ENCODE measurements at regions not wholly inside any gene's neighbourhood (a gene's known extent, or its start where the extent isn't known, plus 50 kb on each side); places are given as distances from the start of the nearest gene placed in this dataset.

DNA sequence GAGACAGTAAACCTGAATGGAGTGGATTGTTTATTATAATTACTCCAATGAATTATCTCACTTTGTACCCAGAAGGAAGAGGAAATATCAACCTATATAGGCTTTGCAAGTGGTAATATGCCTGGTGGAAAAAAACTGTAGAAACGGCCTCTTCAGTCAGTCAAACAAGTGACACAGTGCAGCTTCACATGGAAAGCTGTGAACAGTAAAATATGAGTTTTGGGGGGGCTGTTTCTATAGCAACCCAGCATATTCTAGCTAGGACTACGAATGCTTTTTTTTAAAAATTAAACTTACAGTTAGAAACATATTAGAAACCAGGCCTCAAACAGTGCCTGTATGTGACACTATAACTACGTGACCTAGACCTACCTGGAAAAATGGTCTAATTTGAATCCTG is 150.1 kb downstream of the PPP1R2C start:
- Histone ChIP-seq H3K36me3 (ENCODE audit: insufficient read depth, low read length) (no peaks in the 10 kb centered on the region), H3K27me3 (ENCODE audit: insufficient read depth, low read length) (no peaks in the 10 kb centered on the region), H3K79me2 (ENCODE audit: control insufficient read depth, insufficient read depth, low read length, unreplicated experiment) (no peaks in the 10 kb centered on the region), H3K4me3 (ENCODE audit: low read depth, low read length) (no peak overlapping the region), H3K4me1 (ENCODE audit: control insufficient read depth, insufficient read depth, low read length, unreplicated experiment) (no peaks in the 10 kb centered on the region), H3K27ac (ENCODE audit: low read depth, low read length) (no peak overlapping the region), H2AFZ (ENCODE audit: low read length, unreplicated experiment) (no peak overlapping the region)

DNA sequence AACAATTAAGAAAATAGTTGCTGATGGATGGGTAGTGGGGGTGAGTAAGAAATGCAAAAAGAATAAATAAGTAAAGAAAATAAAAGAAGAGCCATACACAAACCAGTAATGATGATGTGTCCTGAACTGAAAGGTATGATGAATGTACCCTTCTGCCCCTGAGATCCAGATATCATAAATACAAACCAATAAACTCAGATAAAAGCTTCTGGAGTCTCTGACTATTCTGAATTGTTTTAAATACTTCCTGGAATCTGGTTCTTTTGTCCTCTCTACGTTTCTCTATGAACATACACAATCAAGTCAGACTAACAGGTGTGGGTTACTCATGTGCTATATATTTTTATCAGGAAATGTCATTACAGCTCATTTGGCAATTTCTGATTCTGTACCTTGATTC is 153.4 kb downstream of the PPP1R2C start:
- no peak overlapping the region for H3K4me3 ChIP-seq (ENCODE audit: low read depth, low read length)
- H2AFZ ChIP-seq (ENCODE audit: low read length, unreplicated experiment), result no peak overlapping the region
- no peaks in the 10 kb centered on the region for H3K36me3 ChIP-seq (ENCODE audit: insufficient read depth, low read length)
- no peaks in the 10 kb centered on the region for H3K27me3 ChIP-seq (ENCODE audit: insufficient read depth, low read length)
- no peaks in the 10 kb centered on the region for H3K79me2 ChIP-seq (ENCODE audit: control insufficient read depth, insufficient read depth, low read length, unreplicated experiment)
- no peaks in the 10 kb centered on the region for H3K4me1 ChIP-seq (ENCODE audit: control insufficient read depth, insufficient read depth, low read length, unreplicated experiment)
- no peak overlapping the region for H3K27ac ChIP-seq (ENCODE audit: low read depth, low read length)

DNA sequence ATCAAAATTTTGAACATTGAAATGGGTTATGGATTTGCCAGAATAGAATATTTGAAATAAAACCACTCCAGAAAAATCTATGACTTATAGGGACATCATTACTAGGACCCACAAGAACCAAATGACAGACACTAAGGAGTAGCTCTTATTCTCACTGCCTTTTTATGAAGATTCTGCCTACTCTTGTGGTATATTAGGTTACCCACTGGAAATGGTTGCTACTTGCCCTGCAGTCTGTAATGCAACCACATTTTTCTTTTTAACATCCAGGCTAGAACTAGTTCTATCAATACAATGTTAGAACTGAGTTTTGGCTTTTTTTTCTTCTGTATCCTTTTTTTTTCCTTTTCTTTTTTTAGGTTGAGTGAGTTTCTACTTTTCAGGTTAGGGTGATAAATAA is 158.9 kb downstream of the PPP1R2C start:
- no peaks in the 10 kb centered on the region for H3K27me3 ChIP-seq (ENCODE audit: insufficient read depth, low read length)
- H3K79me2 ChIP-seq (ENCODE audit: control insufficient read depth, insufficient read depth, low read length, unreplicated experiment), result no peaks in the 10 kb centered on the region
- H3K36me3 ChIP-seq (ENCODE audit: insufficient read depth, low read length), result no peaks in the 10 kb centered on the region
- H2AFZ ChIP-seq (ENCODE audit: low read length, unreplicated experiment), result no peak overlapping the region
- H3K4me3 ChIP-seq (ENCODE audit: low read depth, low read length), result no peak overlapping the region
- H3K4me1 ChIP-seq (ENCODE audit: control insufficient read depth, insufficient read depth, low read length, unreplicated experiment), result no peaks in the 10 kb centered on the region
- no peak overlapping the region for H3K27ac ChIP-seq (ENCODE audit: low read depth, low read length)

DNA sequence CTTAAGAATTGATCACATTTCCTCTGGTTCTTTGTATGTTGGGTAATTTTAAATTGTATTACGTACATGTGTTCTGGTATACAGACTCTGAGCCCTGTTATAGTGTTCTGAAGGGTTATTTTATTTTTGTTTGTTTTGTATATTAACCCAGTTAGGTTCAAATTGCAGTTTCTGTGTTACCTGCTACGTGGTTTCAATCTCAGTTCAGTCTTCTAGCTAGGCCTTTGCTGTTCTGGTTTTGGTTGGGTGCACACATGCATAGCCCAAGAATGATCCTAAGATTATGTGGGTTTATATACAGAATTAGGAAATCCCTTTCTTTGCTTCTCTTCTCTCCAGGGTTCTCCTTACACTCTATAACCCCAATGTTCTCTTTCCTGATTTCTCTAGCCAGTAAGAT is 161.0 kb downstream of the PPP1R2C start:
- Histone ChIP-seq H2AFZ (ENCODE audit: low read length, unreplicated experiment) (no peak overlapping the region), H3K27me3 (ENCODE audit: insufficient read depth, low read length) (no peaks in the 10 kb centered on the region), H3K79me2 (ENCODE audit: control insufficient read depth, insufficient read depth, low read length, unreplicated experiment) (no peaks in the 10 kb centered on the region), H3K27ac (ENCODE audit: low read depth, low read length) (no peak overlapping the region), H3K4me3 (ENCODE audit: low read depth, low read length) (no peak overlapping the region), H3K4me1 (ENCODE audit: control insufficient read depth, insufficient read depth, low read length, unreplicated experiment) (no peaks in the 10 kb centered on the region), H3K36me3 (ENCODE audit: insufficient read depth, low read length) (no peaks in the 10 kb centered on the region)

DNA sequence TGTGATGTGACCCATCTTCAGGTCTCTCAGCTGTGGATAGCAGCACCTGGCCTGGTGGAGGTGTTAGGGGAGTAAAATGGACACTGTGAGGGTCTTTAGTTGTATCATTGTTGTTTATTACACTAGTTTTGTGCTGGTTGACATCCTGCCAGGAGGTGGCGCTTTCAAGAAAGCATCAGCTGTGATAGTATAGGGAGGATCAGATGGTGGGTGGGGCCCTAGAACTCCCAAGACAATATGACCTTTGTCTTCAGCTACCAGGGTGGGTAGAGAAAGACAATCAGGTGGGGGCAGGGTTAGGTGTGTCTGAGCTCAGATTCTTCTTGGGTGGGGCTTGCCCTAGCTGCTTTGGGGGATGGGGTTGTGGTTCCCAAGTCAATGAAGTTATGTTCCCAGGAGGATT is 162.8 kb downstream of the PPP1R2C start:
- H3K27me3 ChIP-seq (ENCODE audit: insufficient read depth, low read length), result no peaks in the 10 kb centered on the region
- H3K4me1 ChIP-seq (ENCODE audit: control insufficient read depth, insufficient read depth, low read length, unreplicated experiment), result no peaks in the 10 kb centered on the region
- H2AFZ ChIP-seq (ENCODE audit: low read length, unreplicated experiment), result no peak overlapping the region
- no peak overlapping the region for H3K27ac ChIP-seq (ENCODE audit: low read depth, low read length)
- no peaks in the 10 kb centered on the region for H3K36me3 ChIP-seq (ENCODE audit: insufficient read depth, low read length)
- H3K4me3 ChIP-seq (ENCODE audit: low read depth, low read length), result no peak overlapping the region
- no peaks in the 10 kb centered on the region for H3K79me2 ChIP-seq (ENCODE audit: control insufficient read depth, insufficient read depth, low read length, unreplicated experiment)

DNA sequence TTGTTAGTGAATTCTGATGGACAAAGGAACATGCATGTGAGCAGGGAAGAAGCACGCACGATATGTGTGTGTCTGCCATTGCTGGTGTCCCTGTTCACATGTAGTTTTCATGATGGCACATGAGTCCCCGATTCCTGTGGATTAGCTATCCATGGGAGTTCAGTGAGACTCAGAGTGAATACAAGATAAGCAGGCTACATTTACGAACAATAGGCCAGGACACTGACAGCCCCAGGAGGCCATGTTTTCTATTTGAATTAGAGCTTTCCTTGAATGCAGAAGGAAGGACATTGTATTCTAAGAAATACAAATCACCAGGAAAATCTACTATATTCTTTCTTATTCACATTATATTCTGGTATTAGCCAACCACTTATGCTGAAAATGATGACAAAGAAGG is 171.4 kb downstream of the PPP1R2C start:
- Histone ChIP-seq H3K36me3 (ENCODE audit: insufficient read depth, low read length) (no peaks in the 10 kb centered on the region), H3K27me3 (ENCODE audit: insufficient read depth, low read length) (no peaks in the 10 kb centered on the region), H3K79me2 (ENCODE audit: control insufficient read depth, insufficient read depth, low read length, unreplicated experiment) (no peaks in the 10 kb centered on the region), H3K4me3 (ENCODE audit: low read depth, low read length) (no peak overlapping the region), H3K27ac (ENCODE audit: low read depth, low read length) (no peak overlapping the region), H3K4me1 (ENCODE audit: control insufficient read depth, insufficient read depth, low read length, unreplicated experiment) (no peaks in the 10 kb centered on the region), H2AFZ (ENCODE audit: low read length, unreplicated experiment) (no peak overlapping the region)

DNA sequence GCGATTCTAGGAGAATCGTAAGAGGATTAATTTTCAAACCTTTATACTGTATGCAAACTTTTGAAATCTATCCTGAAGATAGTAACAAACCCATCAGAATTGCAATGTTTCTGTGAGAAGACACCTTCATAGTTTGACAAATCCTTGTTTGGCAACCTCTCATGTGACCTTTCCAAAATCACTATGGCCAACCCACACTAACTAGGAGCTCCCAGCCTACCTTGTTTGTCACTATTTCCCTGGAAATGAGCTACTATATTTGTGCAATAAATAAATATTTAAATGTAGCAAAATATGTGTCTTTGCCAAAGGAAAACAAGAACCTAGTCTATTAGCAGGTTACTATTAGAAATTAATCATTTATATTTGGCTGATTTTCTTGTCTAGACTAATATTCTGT is 173.7 kb downstream of the PPP1R2C start:
- no peak overlapping the region for H3K27ac ChIP-seq (ENCODE audit: low read depth, low read length)
- no peak overlapping the region for H2AFZ ChIP-seq (ENCODE audit: low read length, unreplicated experiment)
- no peaks in the 10 kb centered on the region for H3K4me1 ChIP-seq (ENCODE audit: control insufficient read depth, insufficient read depth, low read length, unreplicated experiment)
- no peaks in the 10 kb centered on the region for H3K79me2 ChIP-seq (ENCODE audit: control insufficient read depth, insufficient read depth, low read length, unreplicated experiment)
- no peaks in the 10 kb centered on the region for H3K36me3 ChIP-seq (ENCODE audit: insufficient read depth, low read length)
- no peak overlapping the region for H3K4me3 ChIP-seq (ENCODE audit: low read depth, low read length)
- no peaks in the 10 kb centered on the region for H3K27me3 ChIP-seq (ENCODE audit: insufficient read depth, low read length)

DNA sequence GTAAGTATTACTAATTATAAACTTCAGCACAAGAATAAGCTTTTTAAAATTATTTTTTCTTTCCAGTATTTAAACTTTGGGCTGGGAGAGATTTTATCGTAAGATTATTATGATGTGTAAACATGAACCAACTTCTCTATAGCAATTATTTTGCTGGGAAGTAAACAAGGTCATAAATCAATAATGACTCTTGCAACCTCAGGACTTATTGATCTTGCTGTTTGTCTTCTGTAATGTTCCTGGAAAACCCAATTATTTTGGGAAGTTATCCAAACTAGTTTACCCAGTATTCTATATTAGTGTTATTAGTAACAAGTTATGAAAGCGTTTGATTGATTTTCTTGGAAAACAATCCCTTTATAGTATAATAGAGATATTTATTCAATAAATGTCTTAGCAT is 174.9 kb downstream of the PPP1R2C start:
- Histone ChIP-seq H3K4me3 (ENCODE audit: low read depth, low read length) (no peak overlapping the region), H3K36me3 (ENCODE audit: insufficient read depth, low read length) (no peaks in the 10 kb centered on the region), H3K27ac (ENCODE audit: low read depth, low read length) (no peak overlapping the region), H3K79me2 (ENCODE audit: control insufficient read depth, insufficient read depth, low read length, unreplicated experiment) (no peaks in the 10 kb centered on the region), H2AFZ (ENCODE audit: low read length, unreplicated experiment) (no peak overlapping the region), H3K4me1 (ENCODE audit: control insufficient read depth, insufficient read depth, low read length, unreplicated experiment) (no peaks in the 10 kb centered on the region), H3K27me3 (ENCODE audit: insufficient read depth, low read length) (no peaks in the 10 kb centered on the region)

DNA sequence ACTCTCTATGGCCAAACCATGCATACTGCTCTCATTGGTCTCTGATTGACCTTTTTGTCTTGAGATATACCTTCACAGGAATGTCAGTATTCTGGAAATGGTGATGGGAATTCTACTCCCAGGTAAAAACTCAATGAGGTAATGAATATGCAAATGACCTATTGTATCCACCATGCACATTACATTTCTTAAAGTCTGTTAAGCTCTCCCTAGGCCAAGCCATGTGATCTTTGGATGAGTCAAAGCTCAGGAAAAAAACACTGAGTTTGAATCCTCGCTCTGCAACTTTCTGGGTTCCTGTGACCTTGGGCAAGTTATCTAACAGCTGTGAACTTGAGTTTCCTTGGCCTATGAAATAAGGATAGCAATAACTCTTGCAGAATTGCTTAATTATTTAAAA is 175.4 kb downstream of the PPP1R2C start:
- H3K36me3 ChIP-seq (ENCODE audit: insufficient read depth, low read length), result no peaks in the 10 kb centered on the region
- no peaks in the 10 kb centered on the region for H3K27me3 ChIP-seq (ENCODE audit: insufficient read depth, low read length)
- no peak overlapping the region for H2AFZ ChIP-seq (ENCODE audit: low read length, unreplicated experiment)
- H3K4me3 ChIP-seq (ENCODE audit: low read depth, low read length), result no peak overlapping the region
- H3K27ac ChIP-seq (ENCODE audit: low read depth, low read length), result no peak overlapping the region
- H3K4me1 ChIP-seq (ENCODE audit: control insufficient read depth, insufficient read depth, low read length, unreplicated experiment), result no peaks in the 10 kb centered on the region
- H3K79me2 ChIP-seq (ENCODE audit: control insufficient read depth, insufficient read depth, low read length, unreplicated experiment), result no peaks in the 10 kb centered on the region

DNA sequence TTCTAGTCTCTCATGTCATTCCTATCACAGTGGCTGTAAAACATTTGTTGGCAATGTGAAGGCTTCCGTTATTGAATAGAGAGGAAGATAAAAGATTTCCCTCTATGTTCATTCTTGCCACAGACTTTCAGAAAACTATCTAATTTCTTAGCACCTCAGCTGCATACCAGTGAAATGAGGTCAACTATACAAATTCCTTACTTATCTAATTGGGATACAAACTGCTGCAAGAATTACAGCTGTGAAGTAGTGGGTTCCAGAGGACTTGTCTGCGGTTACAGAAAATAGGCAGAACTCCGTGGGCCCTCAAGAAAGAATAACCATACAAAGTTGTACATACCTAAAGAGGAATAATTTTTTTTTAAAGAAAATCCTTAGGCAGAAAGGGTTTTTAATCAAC is 175.8 kb downstream of the PPP1R2C start:
- Histone ChIP-seq H3K4me1 (ENCODE audit: control insufficient read depth, insufficient read depth, low read length, unreplicated experiment) (no peaks in the 10 kb centered on the region), H3K36me3 (ENCODE audit: insufficient read depth, low read length) (no peaks in the 10 kb centered on the region), H3K79me2 (ENCODE audit: control insufficient read depth, insufficient read depth, low read length, unreplicated experiment) (no peaks in the 10 kb centered on the region), H3K4me3 (ENCODE audit: low read depth, low read length) (no peak overlapping the region), H3K27ac (ENCODE audit: low read depth, low read length) (no peak overlapping the region), H3K27me3 (ENCODE audit: insufficient read depth, low read length) (no peaks in the 10 kb centered on the region), H2AFZ (ENCODE audit: low read length, unreplicated experiment) (no peak overlapping the region)

DNA sequence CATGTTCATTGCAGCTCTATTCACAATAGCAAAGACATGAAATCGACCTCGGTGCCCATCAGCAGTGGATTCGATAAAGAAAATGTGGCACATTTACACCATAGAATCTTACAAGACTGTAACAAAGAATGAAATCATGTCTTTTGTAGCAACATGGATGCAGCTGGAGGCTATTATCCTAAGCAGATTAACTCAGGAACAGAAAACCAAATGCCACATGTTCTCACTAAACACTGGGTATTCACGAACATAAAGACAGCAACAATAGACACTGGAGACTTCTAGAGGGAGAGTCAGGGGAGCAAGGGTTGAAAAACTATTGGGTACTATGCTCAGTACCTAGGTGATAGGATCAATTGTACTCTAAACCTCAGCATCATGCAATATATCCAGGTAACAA is 180.5 kb downstream of the PPP1R2C start:
- no peaks in the 10 kb centered on the region for H3K27me3 ChIP-seq (ENCODE audit: insufficient read depth, low read length)
- H2AFZ ChIP-seq (ENCODE audit: low read length, unreplicated experiment), result no peak overlapping the region
- H3K36me3 ChIP-seq (ENCODE audit: insufficient read depth, low read length), result no peaks in the 10 kb centered on the region
- H3K4me3 ChIP-seq (ENCODE audit: low read depth, low read length), result no peak overlapping the region
- no peaks in the 10 kb centered on the region for H3K4me1 ChIP-seq (ENCODE audit: control insufficient read depth, insufficient read depth, low read length, unreplicated experiment)
- no peak overlapping the region for H3K27ac ChIP-seq (ENCODE audit: low read depth, low read length)
- H3K79me2 ChIP-seq (ENCODE audit: control insufficient read depth, insufficient read depth, low read length, unreplicated experiment), result no peaks in the 10 kb centered on the region
